K562 (cell line): ENCODE measurements at regions not wholly inside any gene's neighbourhood (a gene's known extent, or its start where the extent isn't known, plus 50 kb on each side); places are given as distances from the start of the nearest gene placed in this dataset.

Experiments used
- ATAC-seq: fragments of 200-7000 bp; cut with Tn5 transposase; 3 replicates; pipeline ENCODE4 v1.9.1; 2020; ENCODE audit warnings: moderate library complexity
- BruUV-seq: library from RNA; stranded (reverse); fragments of 400-500 nt; replicated peaks from 2 replicates; lab custom pipeline; 2021; lab: Mats Ljungman, UMichigan
- CTCF ChIA-PET: fragments of 300-600 bp; formaldehyde crosslinking; extraction: SDS; loops from one replicate; lab custom pipeline; 2021; ENCODE audit warnings: low intra/inter-chr PET ratio; lab: Yijun Ruan, JAX
- POLR2A ChIA-PET: fragments of 300-600, 350-650 bp; sonication (Branson Sonifier 250); formaldehyde crosslinking; extraction: SDS; loops from one replicate; lab custom pipeline; 2021; ENCODE audit warnings: antibody characterized with exemption, inconsistent platforms; lab: Yijun Ruan, JAX
- DNase-seq, 4 experiments: peaks; one replicate each; pipeline versions ENCODE4 v3.0.0 to v3.0.0-alpha.2; 2011 to 2018; ENCODE audit warnings: low spot score in 3 of 4, mixed read lengths in 3 of 4; ENCODE audit errors: extremely low read depth in 1 of 4
- FAIRE-seq: peaks from 2 replicates; lab custom pipeline; 2011; peaks lifted over from hg19 to GRCh38; lab: Jason Lieb, UNC
- H2AFZ ChIP-seq: 2 replicates; pipeline ENCODE4 v1.6.0; 2011; ENCODE audit warnings: low read depth, low read length, control low read depth, inconsistent platforms
- H3K27ac ChIP-seq: fragments of 200-600 bp; 3 replicates; pipeline ENCODE4 v1.8.0; 2011; ENCODE audit warnings: low read depth, mild to moderate bottlenecking, control low read depth, inconsistent platforms, low read length, moderate library complexity, mixed read lengths; ENCODE audit errors: extremely low read depth
- H3K27me3 ChIP-seq, 2 experiments: fragments of 300-600 bp in 1 of 2; 2 replicates in 1 of 2; 3 replicates in 1 of 2; pipeline versions ENCODE4 v1.6.0 to v1.8.0; 2011; ENCODE audit warnings: inconsistent platforms in 2 of 2, low read length in 2 of 2, mild to moderate bottlenecking in 1 of 2, mixed read lengths in 1 of 2, moderate library complexity in 1 of 2; ENCODE audit not compliant: control insufficient read depth in 2 of 2, insufficient read depth in 2 of 2
- H3K36me3 ChIP-seq: fragments of 300-600 bp; 3 replicates; pipeline ENCODE4 v1.8.0; 2011; ENCODE audit warnings: mild to moderate bottlenecking, low read length, inconsistent platforms; ENCODE audit not compliant: control insufficient read depth, insufficient read depth
- H3K4me1 ChIP-seq, 2 experiments: fragments of 200-600 bp in 1 of 2; replicated peaks in 1 of 2; 2 replicates in 1 of 2; 3 replicates in 1 of 2; pipeline versions ENCODE4 v1.5.1 to v1.8.0; 2011; ENCODE audit warnings: inconsistent platforms in 2 of 2, low read length in 2 of 2, mild to moderate bottlenecking in 1 of 2, mixed read lengths in 1 of 2, moderate library complexity in 1 of 2; ENCODE audit not compliant: control insufficient read depth in 2 of 2, insufficient read depth in 2 of 2
- H3K4me2 ChIP-seq: 2 replicates; pipeline ENCODE4 v1.6.1; 2011; ENCODE audit warnings: low read length, control low read depth, inconsistent platforms, mixed read lengths; ENCODE audit not compliant: insufficient read depth
- H3K4me3 ChIP-seq: fragments of 200-600 bp; sonication (generic), shearing (Covaris generic); 2 replicates; pipeline ENCODE4 v1.5.1; 2016; ENCODE audit warnings: control low read depth, inconsistent platforms
- H3K79me2 ChIP-seq: fragments of 200-600 bp; 3 replicates; pipeline ENCODE4 v1.8.0; 2011; ENCODE audit warnings: low read length, inconsistent platforms; ENCODE audit not compliant: control insufficient read depth, insufficient read depth
- H3K9ac ChIP-seq, 2 experiments: 2 replicates each; pipeline versions ENCODE4 v1.6.0 to v1.6.1; 2011; ENCODE audit warnings: low read depth in 2 of 2, low read length in 2 of 2, control low read depth in 1 of 2, inconsistent platforms in 1 of 2, mild to moderate bottlenecking in 1 of 2, mixed read lengths in 1 of 2; ENCODE audit not compliant: insufficient read depth in 1 of 2
- H3K9me1 ChIP-seq: one replicate; pipeline ENCODE4 v1.6.0; 2011; ENCODE audit warnings: inconsistent platforms, mild to moderate bottlenecking, low read length, moderate library complexity; ENCODE audit not compliant: control insufficient read depth, insufficient read depth
- H3K9me3 ChIP-seq: replicated peaks from 2 replicates; pipeline ENCODE4 v1.5.1; 2011; ENCODE audit warnings: low read depth, low read length, inconsistent platforms; ENCODE audit not compliant: control insufficient read depth, insufficient read depth
- H4K20me1 ChIP-seq: replicated peaks from 2 replicates; pipeline ENCODE4 v1.6.1; 2011; ENCODE audit warnings: low read length, inconsistent platforms, mixed read lengths; ENCODE audit not compliant: control insufficient read depth, insufficient read depth
- ARHGAP35 ChIP-seq: fragments of 450-650 bp; IDR thresholded peaks from 2 replicates; pipeline ENCODE4 v1.6.1; 2018; ENCODE audit not compliant: partially characterized antibody
- ATF6 ChIP-seq: sonication (generic); formaldehyde crosslinking; IDR thresholded peaks from 2 replicates; pipeline ENCODE4 v1.4.0; 2020; ENCODE audit warnings: mild to moderate bottlenecking, missing genetic modification reagents
- BDP1 ChIP-seq: IDR thresholded peaks from 3 replicates; pipeline ENCODE4 v1.6.1; 2011; ENCODE audit not compliant: insufficient read length, insufficient read depth
- GATAD2A ChIP-seq: fragments of 450-650 bp; IDR thresholded peaks from 2 replicates; pipeline ENCODE4 v1.6.1; 2017
- GTF2F1 ChIP-seq: IDR thresholded peaks from 2 replicates; pipeline ENCODE4 v1.6.1; 2011; ENCODE audit warnings: low read depth, low read length, improper control_type of control experiment
- HBP1 ChIP-seq: fragments of 450-650 bp; formaldehyde crosslinking; IDR thresholded peaks from 2 replicates; pipeline ENCODE4 v1.4.0; 2022; ENCODE audit warnings: missing genetic modification characterization
- MCM3 ChIP-seq: fragments of 450-650 bp; IDR thresholded peaks from 2 replicates; pipeline ENCODE4 v1.6.1; 2016
- MEIS2 ChIP-seq: fragments of 450-650 bp; IDR thresholded peaks from 2 replicates; pipeline ENCODE4 v1.6.1; 2014; ENCODE audit warnings: mild to moderate bottlenecking; ENCODE audit not compliant: partially characterized antibody
- RCOR1 ChIP-seq, 2 experiments: IDR thresholded peaks; 2 replicates each; pipeline ENCODE4 v1.6.1; 2012; ENCODE audit warnings: low read depth in 2 of 2, low read length in 2 of 2, borderline replicate concordance in 1 of 2, improper control_type of control experiment in 1 of 2
- STAG1 ChIP-seq: sonication (generic); formaldehyde crosslinking; IDR thresholded peaks from 2 replicates; pipeline ENCODE4 v1.5.0; 2020; ENCODE audit warnings: missing genetic modification reagents, borderline replicate concordance
- TAL1 ChIP-seq: fragments of 450-650 bp; IDR thresholded peaks from 2 replicates; pipeline ENCODE4 v1.6.1; 2016; ENCODE audit warnings: mild to moderate bottlenecking
- ZNF76 ChIP-seq: fragments of 250-450 bp; sonication (Bioruptor Pico); IDR thresholded peaks from 2 replicates; pipeline ENCODE4 v1.4.0; 2020; ENCODE audit warnings: mild to moderate bottlenecking, moderate library complexity, borderline replicate concordance
- WGBS: fragments of 100-300 bp; shearing (Covaris generic); methylation state at CpG from one replicate; pipeline ENCODE4 v1.1.6; 2016; ENCODE audit warnings: low coverage, mixed read lengths; ENCODE audit not compliant: insufficient coverage; ENCODE audit errors: missing lambda C conversion rate; 5-methylcytosine and 5-hydroxymethylcytosine counted together
- in situ Hi-C: fragments of 300-500 bp; cut with MboI; formaldehyde crosslinking; loops from 4 replicates; pipeline ENCODE4 v1.15.0; 2018; ENCODE audit warnings: inconsistent platforms, mixed read lengths
- intact Hi-C: fragments of 100-400 bp; cut with micrococcal nuclease; formaldehyde crosslinking; loops from 2 replicates; pipeline ENCODE4 v1.14.2; 2022

- POLR2A ChIA-PET = no interaction called here
- TF ChIP-seq GTF2F1 = no peak
- no peak for TF ChIP-seq MCM3
- no peak for TF ChIP-seq RCOR1 (IDR thresholded peaks at IDR 0.05; ENCODE audit: borderline replicate concordance in 1 of 2, low read depth in 2 of 2, low read length in 2 of 2)
- TF ChIP-seq BDP1 = no peak
- no peak for TF ChIP-seq GATAD2A
- no peak for TF ChIP-seq MEIS2
- TF ChIP-seq ATF6 (CRISPR knock-in tag) = no peak
- no peak for TF ChIP-seq TAL1
- no peak for TF ChIP-seq ARHGAP35
- TF ChIP-seq HBP1 (CRISPR knock-in tag) = no peak
- TF ChIP-seq ZNF76 (CRISPR knock-in tag) = no peak
- no peak for TF ChIP-seq STAG1
- ATAC-seq (no peak), FAIRE-seq (no peak), DNase-seq (no peak)
- Histone ChIP-seq H3K4me1 (no peaks in the 10 kb centered on the region), H3K27ac (no peak overlapping the region), H3K36me3 (no peaks in the 10 kb centered on the region), H2AFZ (no peak overlapping the region), H3K9me1 (no peaks in the 10 kb centered on the region), H3K9me3 (no peaks in the 10 kb centered on the region; the same call in 1 of the 2 replicates), H3K27me3 (no peaks in the 10 kb centered on the region), H4K20me1 (no peaks in the 10 kb centered on the region), H3K4me2 (no peak overlapping the region), H3K4me3 (no peak overlapping the region), H3K9ac (no peak overlapping the region), H3K79me2 (no peaks in the 10 kb centered on the region)
- no TSS peak for BruUV-seq
- CTCF ChIA-PET = no interaction called here
- WGBS = 23% methylated on average over 5 of the region's 5 CpGs
- intact Hi-C loops (no loop called here), in situ Hi-C loops (no loop called here)
Measured at GRCh38 chr5:51060953-51061352, 322.3 kb upstream of the ISL1 start.
